ENCODE measurements at regions not wholly inside any gene's neighbourhood (a gene's known extent, or its start where the extent isn't known, plus 50 kb on each side); places are given as distances from the start of the nearest gene placed in this dataset.

DNA sequence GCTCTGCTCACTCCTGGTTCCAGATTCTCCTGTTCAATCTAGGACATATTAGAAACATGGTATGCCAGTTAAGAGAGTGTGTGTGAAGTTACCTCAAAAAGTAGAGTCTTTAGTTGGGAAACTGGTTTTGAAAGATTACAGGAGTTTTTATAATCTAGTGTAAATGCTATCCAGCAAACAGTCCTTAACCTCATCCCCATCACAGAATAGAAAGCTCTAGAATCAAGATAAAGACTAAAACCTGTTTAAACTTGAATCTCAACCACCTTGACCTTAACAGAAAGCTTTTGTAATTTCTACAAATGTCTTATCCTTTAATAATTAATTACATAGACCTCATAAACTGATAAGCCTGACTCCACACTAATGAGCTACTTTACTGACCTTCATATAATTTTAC lies 1288.7 kb upstream of the SORCS1 start:
- DNase-seq = no peak

DNA sequence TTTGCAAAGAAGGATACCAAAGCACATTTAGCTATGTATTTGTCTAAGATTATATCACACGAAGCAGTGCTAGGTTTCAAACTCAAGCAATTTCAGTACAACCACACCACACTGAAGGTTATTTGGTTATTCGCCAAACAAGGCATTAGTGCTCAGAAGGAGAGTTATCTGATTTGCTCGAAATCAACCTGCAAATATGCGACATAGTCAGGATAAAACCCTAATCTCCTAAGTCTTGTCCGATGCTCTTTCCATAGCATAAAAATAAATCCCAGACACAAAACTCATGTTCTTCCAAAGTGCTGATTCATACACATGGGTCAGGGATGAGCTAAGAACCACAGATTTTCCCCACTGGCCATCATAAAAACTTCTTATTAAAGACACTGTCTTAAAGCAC lies 1288.0 kb upstream of the SORCS1 start:
- DNase-seq = no peak

DNA sequence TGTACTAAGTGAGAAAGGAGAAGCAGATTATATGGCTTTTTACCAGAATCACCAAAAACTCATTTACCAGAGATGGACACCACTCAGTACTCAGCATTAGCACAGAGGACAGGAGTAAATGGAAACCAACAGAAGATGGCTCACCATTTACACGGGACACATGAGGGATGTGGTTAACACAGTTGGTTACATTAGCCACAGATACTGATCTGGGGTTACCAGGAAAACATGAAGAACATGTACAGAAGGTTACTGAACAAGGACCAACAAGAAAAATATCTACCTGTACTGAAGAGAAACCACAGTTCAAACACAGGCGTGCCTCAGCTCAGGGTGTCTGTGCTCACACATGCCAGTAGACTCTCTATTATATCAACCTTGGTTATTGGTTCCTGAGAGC lies 1285.8 kb upstream of the SORCS1 start:
- DNase-seq = no peak

- no peak for DNase-seq
These were observed 1281.2 kb upstream of the SORCS1 start for GRCh38 chr10:108445746-108446145.

GRCh38 chr10:108443636-108444035 lies 1279.1 kb upstream of the SORCS1 start:
- peak; percentile 6 for DNase-seq

GRCh38 chr10:108439397-108439796 lies 1274.9 kb upstream of the SORCS1 start:
- DNase-seq = no peak

DNA sequence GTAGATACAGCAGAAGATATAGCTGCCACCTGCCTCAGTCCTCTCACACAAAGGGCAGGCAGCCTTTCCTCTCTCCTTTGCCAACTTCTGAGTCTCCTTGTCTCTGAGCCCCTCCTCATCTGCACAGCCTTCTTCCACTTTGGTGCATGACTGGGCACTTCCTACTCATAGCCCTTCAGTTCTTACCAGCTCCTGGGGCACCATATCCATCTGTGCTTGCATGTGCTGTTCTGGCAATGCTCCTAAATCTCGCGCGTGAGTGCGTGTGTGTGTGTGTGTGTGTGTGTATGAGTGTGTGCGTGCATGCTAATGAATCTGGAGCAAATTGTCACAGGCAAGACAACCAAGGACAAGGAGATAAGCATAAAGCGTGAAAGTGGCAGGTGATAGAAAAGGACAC lies 1271.6 kb upstream of the SORCS1 start:
- no peak for DNase-seq

GRCh38 chr10:108434559-108435252 lies 1270.2 kb upstream of the SORCS1 start:
- DNase-seq = no peak

DNA sequence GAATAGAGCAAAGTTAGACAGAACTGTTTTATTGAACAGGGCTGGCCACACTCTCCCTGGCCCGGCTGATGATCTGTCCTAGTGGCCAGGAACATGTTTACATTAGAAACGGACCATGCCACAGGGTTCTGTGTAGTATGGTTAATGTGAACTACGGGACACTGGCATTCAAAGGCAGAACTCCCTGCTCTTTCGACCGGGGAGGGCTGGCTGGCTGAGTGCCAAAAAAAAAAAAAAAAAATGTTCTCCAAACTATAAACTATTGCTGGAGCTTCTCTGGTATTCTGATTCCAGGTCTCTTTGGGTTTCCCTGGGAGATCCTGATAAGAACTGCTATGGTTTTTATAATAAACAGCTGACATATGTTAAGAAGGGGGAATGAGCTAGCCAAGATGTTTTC lies 1262.6 kb upstream of the SORCS1 start:
- DNase-seq = no peak

DNA sequence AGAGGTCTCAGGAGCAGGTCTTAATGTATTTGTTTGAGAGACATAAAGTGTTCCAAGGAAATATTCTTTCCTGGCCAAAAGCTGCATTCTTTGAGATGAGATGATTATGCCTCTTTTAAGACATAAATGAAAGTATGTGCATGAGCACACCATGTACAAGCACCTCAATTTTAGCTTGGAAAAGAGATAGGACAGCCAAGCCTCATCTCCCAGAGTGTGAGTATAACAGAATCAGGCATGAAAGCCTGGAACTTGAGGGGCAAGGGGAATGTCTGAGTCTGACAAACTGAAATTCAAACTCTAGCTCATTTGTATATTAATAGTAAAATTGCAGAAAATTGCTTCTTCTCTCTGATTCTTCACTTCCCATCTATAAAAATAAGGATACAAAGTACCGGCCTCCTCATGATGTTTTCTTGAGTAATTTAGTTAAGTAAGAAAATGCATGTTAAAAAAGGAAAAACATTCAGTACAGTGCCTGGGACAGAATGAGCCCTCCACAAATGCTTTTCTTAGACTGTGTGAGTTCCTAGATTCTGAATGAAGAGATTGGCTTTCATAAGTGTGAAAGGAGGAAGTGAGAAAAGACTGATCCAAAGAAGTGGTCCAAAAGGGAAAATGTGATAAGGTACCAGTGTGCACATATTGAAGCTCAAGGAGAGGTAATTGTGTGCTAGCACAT lies 1260.9 kb upstream of the SORCS1 start:
- DNase-seq = peak; percentile 3

GRCh38 chr10:108424656-108425055 lies 1260.2 kb upstream of the SORCS1 start:
- no peak for DNase-seq

DNA sequence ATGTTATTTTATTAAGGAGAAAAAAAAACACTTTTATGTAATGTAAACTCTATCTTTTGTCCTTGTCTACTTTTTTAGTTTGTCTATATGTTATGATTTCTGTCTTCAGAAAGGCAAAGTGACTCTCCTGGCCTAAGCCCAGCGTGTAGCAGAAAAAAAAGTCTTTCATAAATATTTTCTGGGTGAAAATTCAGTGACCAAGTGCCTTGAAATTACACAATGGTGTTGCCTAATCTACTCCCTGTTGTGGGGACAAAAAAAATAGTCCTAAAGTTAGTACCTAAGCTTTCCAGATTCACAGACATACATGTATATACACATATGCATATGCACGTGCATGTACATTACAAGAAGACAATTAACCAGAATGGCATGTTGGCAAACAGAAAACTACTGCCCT lies 1257.8 kb upstream of the SORCS1 start:
- DNase-seq = no peak

DNA sequence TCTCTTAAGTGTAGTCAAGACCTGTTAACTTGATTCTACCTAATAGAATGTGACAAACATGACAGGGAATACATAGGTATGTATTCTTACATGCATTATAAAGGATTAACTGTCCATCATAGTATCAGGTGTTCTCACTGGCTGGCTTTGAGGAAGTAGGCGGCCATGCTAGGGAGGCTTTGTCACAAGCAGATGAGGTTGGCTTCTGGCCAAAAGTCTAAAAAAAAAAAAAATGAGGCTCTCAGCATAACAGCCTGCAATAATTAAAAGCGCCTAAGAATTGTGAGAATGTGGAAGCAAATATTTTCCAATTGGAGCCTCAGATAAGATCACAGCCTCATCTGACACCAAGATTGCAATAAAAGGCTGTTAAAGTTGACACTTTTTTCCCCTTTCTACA lies 1256.8 kb upstream of the SORCS1 start:
- peak; percentile 44 for DNase-seq

GRCh38 chr10:108413954-108414353 lies 1249.4 kb upstream of the SORCS1 start:
- no peak for DNase-seq

GRCh38 chr10:108412323-108412722 lies 1247.8 kb upstream of the SORCS1 start:
- no peak for DNase-seq

GRCh38 chr10:108411894-108412293 lies 1247.4 kb upstream of the SORCS1 start:
- no peak for DNase-seq

DNA sequence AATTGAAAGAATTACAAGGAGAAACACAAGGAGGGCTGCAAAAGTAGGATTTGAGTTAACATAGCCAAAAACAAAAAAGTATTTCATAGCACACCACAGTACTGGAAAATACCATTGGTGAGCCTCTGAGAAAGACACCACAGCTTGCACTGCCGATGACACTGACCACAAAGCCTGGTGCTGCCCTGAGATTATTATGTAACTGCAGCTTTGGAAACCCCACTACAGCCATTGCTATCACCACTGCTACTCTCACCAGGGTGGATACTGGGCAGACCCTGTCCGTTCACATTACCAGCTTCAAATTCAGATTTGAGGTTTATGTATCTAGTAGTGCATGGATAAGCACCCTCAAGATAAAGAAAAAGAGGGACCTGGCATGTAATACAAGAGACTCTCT lies 1246.7 kb upstream of the SORCS1 start:
- peak; percentile 46 for DNase-seq

DNA sequence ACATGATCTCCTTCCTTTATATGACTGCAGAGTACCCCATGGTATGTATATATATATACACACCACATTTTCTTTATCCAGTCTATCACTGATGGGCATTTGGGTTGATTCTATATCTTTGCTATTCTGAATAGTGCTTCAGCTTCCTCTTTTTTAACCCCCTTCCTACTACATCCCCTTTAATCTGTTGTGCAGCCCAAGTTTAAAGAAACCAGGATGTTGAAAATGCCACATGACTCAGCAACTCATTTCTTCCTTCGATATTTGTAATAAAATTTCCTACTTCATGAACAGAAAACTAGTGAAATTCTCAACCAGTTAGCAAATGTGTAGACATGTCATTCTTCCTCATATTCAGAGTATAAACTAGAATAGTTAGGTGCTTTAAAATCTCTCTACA lies 1245.7 kb upstream of the SORCS1 start:
- DNase-seq = peak; percentile 85

GRCh38 chr10:108409306-108409705 lies 1244.8 kb upstream of the SORCS1 start:
- no peak for DNase-seq

- DNase-seq = no peak
These were observed 1239.6 kb upstream of the SORCS1 start for GRCh38 chr10:108404155-108404554.

DNA sequence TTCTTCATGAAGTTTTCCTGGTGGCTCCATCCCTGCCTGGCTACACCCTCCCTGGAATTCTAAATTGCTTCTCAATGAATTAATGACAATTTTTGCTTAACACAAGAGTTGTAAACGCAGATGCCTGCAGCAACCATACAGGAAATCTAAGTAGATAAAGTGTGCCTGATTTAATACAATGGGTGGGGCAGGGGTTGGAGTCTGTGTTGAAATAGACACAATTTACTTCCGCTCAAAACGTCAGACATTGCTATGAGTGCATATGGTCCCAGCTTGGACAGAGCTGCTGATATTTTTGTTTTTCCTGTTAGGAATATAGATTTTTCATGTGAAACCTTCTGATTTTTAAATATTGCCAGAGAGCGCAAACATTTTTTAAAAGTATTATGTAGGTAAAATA lies 1235.0 kb upstream of the SORCS1 start:
- DNase-seq = no peak

DNA sequence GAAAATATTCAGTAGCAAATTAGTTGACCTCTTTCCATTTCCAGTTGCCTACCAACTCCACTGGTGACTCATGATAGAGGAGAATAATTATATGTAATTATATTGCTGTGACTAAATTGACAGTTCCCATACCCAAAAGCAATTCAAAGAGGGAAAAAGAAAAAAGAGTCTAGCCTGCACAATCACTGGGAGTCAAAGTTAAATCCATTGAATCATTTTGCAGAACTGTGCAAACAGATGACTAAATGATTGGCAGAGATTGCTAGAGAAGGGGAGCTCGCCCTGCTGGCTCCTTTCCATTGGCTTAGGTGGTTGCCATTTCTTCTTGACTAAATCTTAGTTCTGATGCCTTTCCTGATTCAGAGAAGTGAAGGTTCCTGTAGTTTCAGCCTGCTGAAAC lies 1228.6 kb upstream of the SORCS1 start:
- no peak for DNase-seq

DNA sequence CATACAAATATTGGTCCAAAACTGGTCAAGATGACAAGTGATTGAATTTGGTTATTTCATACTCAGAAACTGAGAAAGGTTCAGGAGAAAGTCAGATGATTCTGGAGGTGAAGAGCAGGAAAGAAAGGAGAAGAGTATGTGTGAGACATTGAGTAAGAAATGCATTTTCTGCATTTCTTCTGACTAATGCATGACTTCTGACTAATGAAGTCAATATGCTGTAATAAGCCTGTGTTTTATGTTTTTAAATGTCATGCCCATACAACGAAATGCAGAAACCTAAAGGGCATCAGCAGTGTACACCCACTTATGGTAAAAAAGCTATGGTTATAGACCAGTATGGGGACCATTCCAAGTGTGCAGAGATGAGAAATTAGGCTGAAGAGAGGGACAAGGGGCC lies 1227.8 kb upstream of the SORCS1 start:
- DNase-seq = no peak

- DNase-seq = no peak
These were observed 1224.2 kb upstream of the SORCS1 start for GRCh38 chr10:108388706-108389105.

DNA sequence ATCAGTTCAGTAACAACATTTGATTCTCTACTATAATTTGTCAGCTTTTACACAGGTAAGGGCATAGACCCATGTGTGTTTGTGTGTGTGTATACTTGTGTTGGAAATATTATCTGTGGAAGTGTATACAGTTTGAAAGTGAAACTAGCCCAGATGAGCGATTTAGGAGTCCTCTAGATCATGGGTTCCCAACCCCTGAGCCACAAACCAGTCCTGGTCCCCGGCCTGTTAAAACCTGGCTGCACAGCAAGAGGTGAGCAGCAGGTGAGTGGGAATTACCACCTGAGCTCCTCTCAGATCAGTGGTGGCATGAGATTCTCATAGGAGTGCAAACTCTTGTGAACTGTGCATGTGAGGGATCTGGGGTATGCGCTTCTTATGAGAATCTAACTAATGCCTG lies 1221.5 kb upstream of the SORCS1 start:
- DNase-seq = no peak

All from inflammatory macrophage treated with lipopolysaccharide for 4 hours (primary cell).